PFSK-1 (cell line): ENCODE measurements at regions not wholly inside any gene's neighbourhood (a gene's known extent, or its start where the extent isn't known, plus 50 kb on each side); places are given as distances from the start of the nearest gene placed in this dataset.

ENCODE experiments used
- FOXP2 ChIP-seq: optimal IDR thresholded peaks from 2 replicates; pipeline ENCODE3; 2011; ENCODE audit warnings: borderline replicate concordance, control low read depth, inconsistent platforms; ENCODE audit not compliant: insufficient read depth; ENCODE audit errors: extremely low read length, extremely low read depth
- POLR2AphosphoS5 ChIP-seq: IDR thresholded peaks from 2 replicates; pipeline ENCODE4 v1.6.1; 2012; ENCODE audit warnings: low read depth, mild to moderate bottlenecking, control low read depth, low read length, moderate library complexity
- SIN3A ChIP-seq: IDR thresholded peaks from 2 replicates; pipeline ENCODE4 v1.6.1; 2012; ENCODE audit warnings: mild to moderate bottlenecking, low read length, moderate library complexity, borderline replicate concordance; ENCODE audit not compliant: insufficient read depth
- TAF1 ChIP-seq: IDR thresholded peaks from 2 replicates; pipeline ENCODE4 v1.6.1; 2012; ENCODE audit warnings: low read length, control low read depth, borderline replicate concordance; ENCODE audit not compliant: insufficient read depth
- TF ChIP-seq, protein P1 (sequence below), 2 experiments: IDR thresholded peaks; 2 replicates each; pipeline versions ENCODE4 v1.6.1 to v1.8.0; 2011 to 2012; ENCODE audit warnings: low read depth in 2 of 2, low read length in 2 of 2, control low read depth in 1 of 2, inconsistent platforms in 1 of 2, mild to moderate bottlenecking in 1 of 2, moderate library complexity in 1 of 2; ENCODE audit not compliant: insufficient read depth in 1 of 2

DNA sequence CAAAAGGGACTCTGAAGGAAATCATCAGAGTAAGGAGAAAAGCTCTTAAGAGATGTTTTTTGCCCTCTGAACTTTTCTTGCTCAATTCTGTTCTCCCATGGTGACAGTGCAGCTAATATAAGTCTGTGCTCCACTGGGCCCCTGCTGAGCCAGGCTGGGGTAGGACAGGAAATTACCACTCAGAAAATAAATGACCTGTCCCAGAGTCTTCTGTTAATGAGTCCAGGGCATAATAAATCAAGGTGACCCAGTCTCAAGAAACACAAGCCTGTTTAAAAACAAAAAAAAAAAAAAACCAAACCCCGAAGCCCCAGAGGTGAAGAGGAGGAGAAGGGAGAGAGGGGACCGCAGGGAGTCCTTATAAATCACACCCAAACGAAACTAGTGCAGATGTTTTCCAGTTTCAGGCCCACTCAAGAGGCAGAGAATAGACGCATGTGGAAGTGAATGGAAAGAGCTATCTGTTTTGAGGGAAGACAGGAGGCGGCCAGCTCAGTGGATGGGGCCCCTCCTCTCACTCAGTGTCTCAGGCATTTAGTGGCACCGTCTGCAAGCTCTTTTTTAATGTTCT lies 59.8 kb upstream of the BOC start:
- TF ChIP-seq FOXP2 = no peak
- no peak for TF ChIP-seq POLR2AphosphoS5

DNA sequence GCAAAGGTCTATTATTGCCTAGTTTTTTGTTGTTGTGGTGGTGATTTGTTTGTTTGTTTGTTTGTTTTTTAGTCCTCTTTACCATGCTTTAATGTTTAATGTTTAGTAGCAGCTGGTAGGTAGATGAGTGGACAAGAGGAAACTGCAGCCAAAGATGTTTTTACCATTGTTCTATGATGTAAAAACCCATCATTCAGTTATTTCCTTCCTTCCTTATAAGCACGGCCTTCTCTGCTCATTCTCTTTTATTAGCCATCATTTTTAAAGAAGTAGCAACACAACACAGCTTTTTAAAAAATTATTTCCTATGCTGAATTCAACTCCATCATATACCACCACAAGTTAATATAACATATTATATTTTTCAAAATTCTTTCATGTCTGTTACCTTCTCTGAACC lies 58.5 kb upstream of the BOC start:
- TF ChIP-seq FOXP2 = no peak
- TF ChIP-seq SIN3A = no peak
- TF ChIP-seq, protein P1, sequence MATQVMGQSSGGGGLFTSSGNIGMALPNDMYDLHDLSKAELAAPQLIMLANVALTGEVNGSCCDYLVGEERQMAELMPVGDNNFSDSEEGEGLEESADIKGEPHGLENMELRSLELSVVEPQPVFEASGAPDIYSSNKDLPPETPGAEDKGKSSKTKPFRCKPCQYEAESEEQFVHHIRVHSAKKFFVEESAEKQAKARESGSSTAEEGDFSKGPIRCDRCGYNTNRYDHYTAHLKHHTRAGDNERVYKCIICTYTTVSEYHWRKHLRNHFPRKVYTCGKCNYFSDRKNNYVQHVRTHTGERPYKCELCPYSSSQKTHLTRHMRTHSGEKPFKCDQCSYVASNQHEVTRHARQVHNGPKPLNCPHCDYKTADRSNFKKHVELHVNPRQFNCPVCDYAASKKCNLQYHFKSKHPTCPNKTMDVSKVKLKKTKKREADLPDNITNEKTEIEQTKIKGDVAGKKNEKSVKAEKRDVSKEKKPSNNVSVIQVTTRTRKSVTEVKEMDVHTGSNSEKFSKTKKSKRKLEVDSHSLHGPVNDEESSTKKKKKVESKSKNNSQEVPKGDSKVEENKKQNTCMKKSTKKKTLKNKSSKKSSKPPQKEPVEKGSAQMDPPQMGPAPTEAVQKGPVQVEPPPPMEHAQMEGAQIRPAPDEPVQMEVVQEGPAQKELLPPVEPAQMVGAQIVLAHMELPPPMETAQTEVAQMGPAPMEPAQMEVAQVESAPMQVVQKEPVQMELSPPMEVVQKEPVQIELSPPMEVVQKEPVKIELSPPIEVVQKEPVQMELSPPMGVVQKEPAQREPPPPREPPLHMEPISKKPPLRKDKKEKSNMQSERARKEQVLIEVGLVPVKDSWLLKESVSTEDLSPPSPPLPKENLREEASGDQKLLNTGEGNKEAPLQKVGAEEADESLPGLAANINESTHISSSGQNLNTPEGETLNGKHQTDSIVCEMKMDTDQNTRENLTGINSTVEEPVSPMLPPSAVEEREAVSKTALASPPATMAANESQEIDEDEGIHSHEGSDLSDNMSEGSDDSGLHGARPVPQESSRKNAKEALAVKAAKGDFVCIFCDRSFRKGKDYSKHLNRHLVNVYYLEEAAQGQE (IDR thresholded peaks at IDR 0.05; ENCODE audit: insufficient read depth in 1 of 2, low read depth in 2 of 2, low read length in 2 of 2) = no peak
- no peak for TF ChIP-seq TAF1
- TF ChIP-seq POLR2AphosphoS5 = no peak

DNA sequence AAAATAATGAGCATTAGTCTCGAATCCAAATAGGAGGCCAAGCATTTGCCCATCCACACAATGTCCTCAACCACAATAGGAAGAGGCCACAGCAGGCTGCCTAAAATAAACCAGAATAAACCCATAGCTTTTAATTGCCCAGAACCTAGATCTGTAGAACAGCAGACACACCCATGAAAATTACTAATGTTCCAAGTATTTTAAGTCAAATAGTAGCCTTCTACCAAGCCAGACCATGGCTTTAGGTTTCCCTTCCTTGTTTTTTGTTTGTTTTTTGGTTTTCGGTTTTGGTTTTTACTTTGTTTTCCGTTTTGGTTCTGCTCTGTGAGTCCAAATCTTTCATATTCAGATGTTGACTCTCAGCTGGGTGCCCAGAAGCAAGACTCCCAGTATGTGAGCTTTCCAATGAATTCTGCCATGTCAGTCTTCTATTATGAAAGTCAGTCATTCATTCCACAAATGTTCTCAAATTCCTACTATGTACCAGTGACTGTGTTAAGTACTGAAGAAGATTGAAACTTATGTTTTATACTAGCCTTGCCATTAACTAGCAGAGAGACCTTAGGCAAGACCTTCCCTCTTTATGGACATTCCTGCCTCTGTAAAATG lies 57.8 kb upstream of the BOC start:
- no peak for TF ChIP-seq TAF1
- TF ChIP-seq, protein P1 (IDR thresholded peaks at IDR 0.05; ENCODE audit: insufficient read depth in 1 of 2, low read depth in 2 of 2, low read length in 2 of 2) = no peak
- no peak for TF ChIP-seq FOXP2
- TF ChIP-seq SIN3A = no peak
- TF ChIP-seq POLR2AphosphoS5 = no peak

DNA sequence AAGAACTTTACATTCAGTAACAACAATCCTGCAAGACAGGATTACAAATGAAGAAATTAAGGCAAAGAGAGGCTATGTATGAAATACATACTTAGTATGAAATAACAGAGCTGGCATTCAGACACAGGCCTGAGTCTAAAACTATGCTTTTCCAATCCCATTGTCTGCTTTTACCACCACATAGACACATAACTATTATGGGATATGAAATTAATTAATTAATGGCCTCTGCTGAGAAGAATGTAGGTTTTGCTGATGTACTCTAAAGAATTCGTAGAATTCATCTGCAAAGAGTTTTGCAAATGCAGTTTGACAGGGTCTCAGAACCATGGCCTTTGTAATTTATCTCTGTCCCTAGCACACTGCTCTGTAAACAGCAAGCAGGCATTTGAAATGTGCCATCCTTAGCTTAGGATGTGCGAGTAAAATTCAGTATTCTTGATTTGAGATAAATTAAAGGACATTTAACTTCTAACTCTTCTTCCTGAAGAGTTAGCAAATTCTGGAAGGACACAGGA lies 54.5 kb upstream of the BOC start:
- no peak for TF ChIP-seq SIN3A
- TF ChIP-seq TAF1 = no peak
- TF ChIP-seq FOXP2 = no peak
- no peak for TF ChIP-seq POLR2AphosphoS5
- TF ChIP-seq, protein P1 (IDR thresholded peaks at IDR 0.05; ENCODE audit: insufficient read depth in 1 of 2, low read depth in 2 of 2, low read length in 2 of 2) = no peak

DNA sequence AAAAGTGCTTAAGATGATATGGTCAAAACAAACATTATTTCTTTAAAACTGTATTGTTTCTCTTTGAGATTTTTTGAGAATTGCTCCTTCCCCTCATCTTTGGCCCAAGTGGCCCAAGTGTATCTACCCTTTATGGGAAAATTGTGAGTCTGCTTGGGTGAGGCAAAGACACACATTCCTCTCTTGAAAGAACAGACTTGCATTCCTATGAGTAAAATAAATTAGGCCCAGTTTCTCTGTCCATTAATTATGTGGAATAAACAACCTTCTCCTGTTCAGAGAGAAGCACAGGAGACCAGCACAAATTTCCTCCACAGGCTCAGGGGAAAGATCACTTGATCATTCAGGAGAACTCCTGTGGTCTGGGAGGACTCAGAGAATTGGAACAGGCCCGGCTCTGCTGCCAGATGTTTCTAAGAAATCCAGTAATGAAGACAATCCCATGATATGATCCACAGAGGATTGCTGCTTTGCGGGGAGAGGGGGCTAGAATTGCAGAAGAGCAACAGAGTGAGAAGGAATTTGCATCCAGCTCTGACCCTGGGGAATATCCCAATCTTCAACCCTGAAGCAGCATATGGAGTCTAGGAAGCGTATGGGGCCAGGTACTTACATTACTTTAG lies 53.8 kb upstream of the BOC start:
- TF ChIP-seq POLR2AphosphoS5 = no peak
- TF ChIP-seq, protein P1 (IDR thresholded peaks at IDR 0.05; ENCODE audit: insufficient read depth in 1 of 2, low read depth in 2 of 2, low read length in 2 of 2) = no peak
- TF ChIP-seq FOXP2 = no peak
- no peak for TF ChIP-seq SIN3A
- TF ChIP-seq TAF1 = no peak
